Transverse colon (tissue), 4 donors: ENCODE measurements at regions not wholly inside any gene's neighbourhood (a gene's known extent, or its start where the extent isn't known, plus 50 kb on each side); places are given as distances from the start of the nearest gene placed in this dataset.

Experiments
- CTCF ChIP-seq, 5 experiments: fragments of 200-600 bp in 3 of 5; fragments of 450-650 bp in 2 of 5; sonication (generic) in 3 of 5; IDR thresholded peaks; 1 replicate in 2 of 5; 2 replicates in 3 of 5; pipeline ENCODE4 v1.5.1; 2016 to 2017; ENCODE audit warnings: antibody characterized with exemption in 5 of 5, inconsistent platforms in 3 of 5, mild to moderate bottlenecking in 2 of 5, moderate library complexity in 1 of 5
- POLR2AphosphoS5 ChIP-seq, 3 donors: sonication (generic); formaldehyde crosslinking; IDR thresholded peaks; one replicate each; pipeline ENCODE4 v1.6.1; 2016; ENCODE audit warnings: antibody characterized with exemption in 3 of 3

- TF ChIP-seq POLR2AphosphoS5 (IDR thresholded peaks at IDR 0.05) (no peak), CTCF (IDR thresholded peaks at IDR 0.05) (no peak)
Measured at GRCh38 chr5:17748201-17748600, 113.9 kb downstream of the TAF11L14 start.
